GM19351 (cell line): ENCODE measurements at regions not wholly inside any gene's neighbourhood (a gene's known extent, or its start where the extent isn't known, plus 50 kb on each side); places are given as distances from the start of the nearest gene placed in this dataset.

Experiments used
- ATAC-seq: cut with Tn5 transposase; IDR thresholded peaks from one replicate; pipeline ENCODE4 v1.9.1; 2021; ENCODE audit warnings: mild to moderate bottlenecking, moderate library complexity; ENCODE audit not compliant: unreplicated experiment

- ATAC-seq, result no peak
Observed at GRCh38 chr11:15378941-15379340, 264.2 kb downstream of the INSC start.

GRCh38 chr11:15379483-15379882, 264.8 kb downstream of the INSC start:
- no peak for ATAC-seq

DNA sequence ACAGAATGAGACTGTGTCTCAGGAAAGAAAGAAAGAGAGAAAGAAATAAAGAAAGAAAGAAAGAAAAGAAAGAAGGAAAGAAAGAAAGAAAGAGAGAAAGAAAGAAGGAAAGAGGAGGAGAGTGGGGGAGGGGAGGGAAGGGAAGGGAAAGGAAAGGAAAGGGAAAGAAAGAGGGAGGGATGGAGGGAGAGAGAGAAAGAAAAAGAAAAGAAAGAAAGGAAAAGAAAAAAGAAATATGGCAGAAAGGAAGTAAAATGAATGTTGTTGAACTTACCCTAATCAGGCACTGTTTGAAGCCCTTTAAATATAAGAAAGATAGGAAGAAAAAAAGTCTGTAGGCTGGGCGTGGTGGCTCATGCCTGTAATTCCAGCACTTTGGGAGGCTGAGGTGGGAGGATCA, 276.1 kb downstream of the INSC start:
- ATAC-seq, result no peak

DNA sequence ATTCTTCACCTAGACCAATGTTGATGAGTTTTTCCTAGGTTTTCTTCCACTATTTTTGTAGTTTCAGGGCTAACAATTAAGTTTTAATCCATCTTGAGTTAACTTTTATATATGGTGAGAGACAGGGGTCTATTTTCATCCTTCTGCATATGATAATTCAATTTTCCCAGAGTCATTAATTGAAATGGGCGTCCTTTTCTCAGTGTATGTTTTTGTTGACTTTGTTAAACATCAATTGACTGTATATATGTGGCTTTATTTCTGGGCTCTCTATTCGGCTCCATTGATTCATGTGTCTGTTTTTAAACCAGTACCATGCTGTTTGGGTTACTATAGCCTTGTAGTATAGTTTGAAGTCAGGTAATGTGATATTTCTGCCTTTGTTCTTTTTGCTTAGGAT, 282.1 kb downstream of the INSC start:
- no peak for ATAC-seq

- ATAC-seq, result no peak
Observed at GRCh38 chr11:15406851-15407351, 292.2 kb downstream of the INSC start.

DNA sequence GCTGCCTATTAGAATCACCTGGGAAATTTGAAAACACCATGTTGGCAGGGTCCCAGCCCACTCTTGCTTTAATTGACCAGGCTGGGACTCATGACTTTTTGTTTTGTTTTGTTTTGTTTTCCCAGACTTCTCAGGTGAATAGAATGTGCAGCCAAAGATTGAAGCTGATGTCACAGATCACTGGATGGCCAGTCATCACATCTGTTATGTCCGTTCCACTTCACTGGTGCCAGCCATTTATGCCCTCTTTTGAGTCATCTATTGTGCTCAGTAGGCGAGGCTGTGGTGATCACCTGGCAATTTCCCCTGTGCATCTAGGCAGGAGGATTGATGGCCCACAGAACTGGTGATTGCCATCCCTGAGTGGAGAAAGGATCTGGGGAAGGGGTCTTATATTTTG, 297.3 kb downstream of the INSC start:
- no peak for ATAC-seq

- no peak for ATAC-seq
Observed at GRCh38 chr11:15418921-15419320, 304.2 kb downstream of the INSC start.

- ATAC-seq, result no peak
Observed at GRCh38 chr11:15419696-15420095, 305.0 kb downstream of the INSC start.

DNA sequence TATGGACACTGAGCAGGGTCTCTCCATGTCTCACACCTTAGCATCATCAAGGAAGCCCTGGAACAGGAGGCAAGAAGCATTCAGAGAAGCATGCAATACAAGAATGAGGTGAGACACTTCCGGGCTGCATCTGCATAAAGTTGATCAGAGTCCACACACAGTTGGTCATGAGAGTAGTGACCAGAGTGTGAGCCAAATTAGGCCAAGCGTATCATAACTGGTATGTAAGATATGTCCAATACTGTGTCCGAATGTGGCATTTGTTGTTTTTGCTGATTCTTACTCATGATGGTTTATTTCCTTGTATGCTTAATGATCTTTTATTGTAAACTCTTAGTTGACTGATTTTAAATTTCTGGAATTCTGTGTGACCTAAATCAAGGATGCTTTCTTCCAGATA, 315.7 kb downstream of the INSC start:
- no peak for ATAC-seq

DNA sequence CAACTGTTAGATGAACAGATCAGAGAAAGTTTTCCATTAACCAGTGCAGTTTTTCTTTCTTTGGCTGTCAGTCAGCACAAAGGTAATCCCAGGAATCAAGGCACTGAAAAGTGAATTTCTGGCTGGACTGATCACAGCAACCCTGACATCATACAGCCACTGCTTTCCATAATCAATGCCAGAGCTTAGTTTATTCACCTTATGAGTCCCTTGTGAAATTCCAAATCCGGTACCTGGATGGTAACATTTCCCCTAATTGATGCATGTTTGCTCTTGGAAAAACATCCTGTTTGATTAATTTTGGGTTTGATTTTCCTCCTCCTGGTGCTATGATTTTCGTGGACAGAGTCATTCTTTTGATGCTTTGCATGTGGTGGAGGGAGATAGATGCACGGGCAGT, 319.8 kb downstream of the INSC start:
- ATAC-seq, result no peak

GRCh38 chr11:15446315-15446714, 331.6 kb downstream of the INSC start:
- ATAC-seq, result no peak

GRCh38 chr11:15446929-15447328, 332.2 kb downstream of the INSC start:
- no peak for ATAC-seq

DNA sequence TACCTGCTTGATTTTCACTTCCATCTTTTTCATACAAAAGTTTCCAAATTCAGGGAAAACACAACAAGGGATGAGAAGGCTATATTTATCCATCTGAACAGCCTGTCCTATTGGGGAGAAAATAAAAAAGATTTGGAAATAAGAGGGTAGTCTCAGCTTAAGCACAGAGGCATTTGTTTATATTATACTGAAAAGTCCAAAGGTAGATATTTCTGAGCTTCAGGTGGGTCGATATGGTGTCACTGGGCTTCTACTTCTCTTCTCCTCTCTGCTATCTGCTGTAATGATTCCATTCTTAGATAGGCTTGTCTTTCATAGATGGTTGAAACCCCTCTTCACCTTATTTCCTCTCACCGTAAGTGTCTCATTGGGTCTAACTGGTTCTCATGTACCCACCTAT, 337.0 kb downstream of the INSC start:
- ATAC-seq, result no peak

DNA sequence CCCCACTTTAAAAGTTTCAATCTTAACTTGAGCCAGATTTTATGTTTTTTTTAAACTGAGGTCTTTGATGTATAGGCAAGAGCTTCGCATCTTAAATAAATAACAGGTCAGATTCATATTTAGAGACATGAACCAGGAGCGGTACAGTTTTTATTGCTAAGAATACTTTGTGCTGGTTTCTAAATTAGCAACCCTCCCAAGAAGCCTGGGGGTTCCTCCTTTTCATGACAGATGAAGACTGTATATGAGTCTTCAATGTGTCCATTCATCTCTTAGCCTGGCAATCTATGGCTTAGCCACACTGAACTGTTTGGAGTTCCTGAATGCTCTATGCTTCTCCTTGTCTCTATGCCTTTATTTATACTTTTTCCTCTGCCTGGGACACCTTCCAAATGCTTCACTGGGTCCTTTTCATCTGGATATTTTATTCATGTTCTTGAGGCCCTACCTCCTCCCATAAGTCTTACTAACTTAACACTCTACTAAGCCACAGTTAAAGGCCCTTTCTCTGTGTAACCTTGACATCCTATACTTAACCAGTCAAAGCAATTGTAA, 338.6 kb downstream of the INSC start:
- ATAC-seq, result no peak

GRCh38 chr11:15468466-15468865, 353.7 kb downstream of the INSC start:
- no peak for ATAC-seq

DNA sequence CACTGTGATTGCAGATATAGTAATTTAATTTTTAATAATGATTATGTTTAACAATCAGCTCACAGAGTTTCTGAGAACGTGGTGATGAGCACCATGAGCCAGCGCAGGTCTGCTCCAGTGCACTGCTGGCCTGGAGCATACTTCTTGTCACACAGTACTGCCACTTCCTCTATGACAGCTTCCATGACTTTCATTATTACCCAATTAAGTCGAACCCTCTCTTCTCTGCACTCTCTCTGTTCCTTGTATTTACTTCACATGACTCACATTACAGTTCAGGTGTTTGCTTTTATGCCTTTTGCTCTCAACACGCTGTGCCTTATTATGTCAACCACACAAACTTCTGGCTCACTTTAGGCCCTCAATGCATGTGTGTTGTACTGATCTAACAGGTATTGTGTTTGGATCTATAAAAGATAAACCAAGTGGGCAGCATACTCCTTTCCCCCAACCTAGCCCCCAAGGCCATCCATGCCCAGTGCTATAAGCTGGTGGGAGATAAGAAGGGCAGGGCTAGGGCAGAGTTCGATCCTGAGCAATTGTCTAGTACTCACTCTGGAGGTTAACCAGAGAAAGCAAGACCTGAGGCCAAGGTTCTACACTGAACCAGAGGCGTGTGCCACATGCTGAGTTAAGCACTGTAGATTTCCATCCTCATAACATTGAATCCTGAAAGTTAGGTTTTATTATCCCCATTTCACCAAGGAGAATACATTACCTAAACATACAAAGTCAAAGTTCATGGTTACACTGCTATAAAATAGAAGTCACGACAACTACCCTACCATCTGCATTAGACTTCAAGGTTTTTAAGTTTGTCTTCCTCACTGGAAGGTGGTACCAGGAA, 356.5 kb downstream of the INSC start:
- peak; percentile 64 for ATAC-seq

GRCh38 chr11:15471895-15472799, 357.4 kb downstream of the INSC start:
- ATAC-seq, result no peak

- ATAC-seq, result peak; percentile 85
Observed at GRCh38 chr11:15473954-15474837, 359.5 kb downstream of the INSC start.

DNA sequence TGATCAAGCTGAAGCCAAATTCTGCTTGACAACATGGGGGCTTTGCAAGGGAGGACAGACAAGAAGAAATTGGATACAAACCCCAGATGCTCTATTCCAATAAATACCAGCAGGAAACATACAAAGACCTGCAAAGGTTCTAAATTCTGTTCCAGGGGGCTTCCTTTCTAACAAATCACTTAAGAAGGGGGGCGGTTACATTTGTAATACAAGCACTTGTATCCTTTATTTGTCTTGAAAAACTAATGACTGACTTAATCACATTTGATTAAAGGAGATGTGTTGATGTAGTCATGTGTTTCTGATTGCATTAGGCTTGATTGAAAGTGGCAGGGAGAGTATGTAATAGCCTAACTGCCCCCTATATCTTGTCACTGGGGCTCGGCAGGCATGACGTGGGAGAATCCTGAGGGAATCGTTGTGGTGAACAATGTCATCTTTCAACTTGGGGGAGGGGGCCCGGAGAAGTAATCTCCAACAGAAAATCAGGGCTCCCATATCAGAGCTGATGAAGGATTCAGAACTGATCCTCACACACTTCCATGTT, 361.7 kb downstream of the INSC start:
- ATAC-seq, result no peak

DNA sequence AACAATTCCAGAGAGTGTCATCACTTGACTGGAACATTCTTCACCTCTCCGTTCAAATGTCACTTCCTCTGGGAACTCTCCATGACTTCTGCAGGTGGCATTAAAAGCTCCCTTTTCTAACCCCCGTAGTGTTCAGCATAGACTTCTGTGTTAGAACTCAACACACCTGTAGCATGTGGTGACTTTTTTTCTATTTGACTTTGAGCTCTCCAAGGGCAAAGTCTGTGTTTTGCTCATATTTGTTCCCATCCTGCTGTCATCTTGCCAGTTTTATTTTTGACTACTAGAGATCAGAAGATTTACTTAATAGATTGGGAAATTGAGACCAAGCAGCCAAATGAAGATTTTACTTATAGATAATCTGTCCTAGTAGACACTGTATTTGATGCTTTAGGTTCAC, 367.1 kb downstream of the INSC start:
- no peak for ATAC-seq
